ENCODE measurements at regions not wholly inside any gene's neighbourhood (a gene's known extent, or its start where the extent isn't known, plus 50 kb on each side); places are given as distances from the start of the nearest gene placed in this dataset.
A peak's percentile ranks its signal among the peaks of the same experiment; 100 is the strongest.

DNA sequence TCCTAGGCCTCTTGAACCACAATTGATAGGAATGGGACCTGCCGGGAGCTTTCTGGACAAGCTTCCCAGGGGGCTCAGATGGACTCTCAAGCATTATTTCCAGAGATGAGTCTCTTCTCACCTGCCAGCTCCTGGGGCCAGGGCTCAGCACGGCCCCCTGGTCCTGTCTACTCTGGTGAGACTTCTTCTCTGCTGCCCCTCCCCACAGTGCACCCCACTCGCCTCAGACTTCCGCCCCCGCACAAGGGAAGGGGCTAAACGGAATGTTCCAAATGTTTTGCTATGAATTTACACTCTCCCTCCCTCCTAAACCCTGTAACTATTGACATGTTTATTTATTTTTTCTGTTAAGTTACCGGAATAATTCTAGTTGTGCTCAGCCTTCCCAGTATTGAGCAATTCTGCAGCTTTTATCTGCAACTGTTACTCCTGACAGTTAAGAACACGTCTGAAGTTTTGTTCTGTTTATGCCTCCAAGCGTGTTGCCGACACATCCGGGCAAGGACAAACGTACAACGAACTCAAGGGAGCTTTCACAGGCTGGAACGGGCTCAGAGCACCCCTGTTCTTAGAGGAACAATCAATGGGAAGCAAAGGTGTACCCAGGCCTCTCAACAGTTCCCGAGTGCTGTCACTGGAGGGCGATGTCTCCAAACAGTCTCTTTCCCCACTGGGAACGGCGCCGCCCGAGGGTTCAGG is 55.2 kb downstream of the FHIP2A start (continued):
- TF ChIP-seq, protein P1, sequence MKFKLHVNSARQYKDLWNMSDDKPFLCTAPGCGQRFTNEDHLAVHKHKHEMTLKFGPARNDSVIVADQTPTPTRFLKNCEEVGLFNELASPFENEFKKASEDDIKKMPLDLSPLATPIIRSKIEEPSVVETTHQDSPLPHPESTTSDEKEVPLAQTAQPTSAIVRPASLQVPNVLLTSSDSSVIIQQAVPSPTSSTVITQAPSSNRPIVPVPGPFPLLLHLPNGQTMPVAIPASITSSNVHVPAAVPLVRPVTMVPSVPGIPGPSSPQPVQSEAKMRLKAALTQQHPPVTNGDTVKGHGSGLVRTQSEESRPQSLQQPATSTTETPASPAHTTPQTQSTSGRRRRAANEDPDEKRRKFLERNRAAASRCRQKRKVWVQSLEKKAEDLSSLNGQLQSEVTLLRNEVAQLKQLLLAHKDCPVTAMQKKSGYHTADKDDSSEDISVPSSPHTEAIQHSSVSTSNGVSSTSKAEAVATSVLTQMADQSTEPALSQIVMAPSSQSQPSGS (IDR thresholded peaks at IDR 0.05; ENCODE audit: low read length) = 0 out of 2 replicates have a peak, but pooled peaks have one; percentile 46
